Glutamatergic neuron (in vitro differentiated cells): ENCODE measurements at regions not wholly inside any gene's neighbourhood (a gene's known extent, or its start where the extent isn't known, plus 50 kb on each side); places are given as distances from the start of the nearest gene placed in this dataset.

Experiments
- DNase-seq: peaks from one replicate; pipeline ENCODE4 v3.0.0; 2022
- H3K27ac Mint-ChIP-seq: one replicate; pipeline ENCODE4 v1.8.0; 2020; ENCODE audit warnings: mild to moderate bottlenecking, mixed read lengths, inconsistent platforms; ENCODE audit not compliant: unreplicated experiment
- H3K27me3 Mint-ChIP-seq: one replicate; pipeline ENCODE4 v1.8.0; 2020; ENCODE audit warnings: mild to moderate bottlenecking, moderate library complexity, mixed read lengths, inconsistent platforms; ENCODE audit not compliant: unreplicated experiment
- H3K36me3 Mint-ChIP-seq: one replicate; pipeline ENCODE4 v1.8.0; 2020; ENCODE audit warnings: mild to moderate bottlenecking, mixed read lengths, inconsistent platforms; ENCODE audit not compliant: unreplicated experiment
- H3K4me1 Mint-ChIP-seq: one replicate; pipeline ENCODE4 v1.8.0; 2020; ENCODE audit warnings: mild to moderate bottlenecking, low read depth, mixed read lengths, inconsistent platforms; ENCODE audit not compliant: unreplicated experiment
- H3K4me3 Mint-ChIP-seq: one replicate; pipeline ENCODE4 v1.8.0; 2020; ENCODE audit warnings: mild to moderate bottlenecking, mixed read lengths, inconsistent platforms; ENCODE audit not compliant: unreplicated experiment
- H3K9me3 Mint-ChIP-seq: one replicate; pipeline ENCODE4 v1.8.0; 2020; ENCODE audit warnings: mild to moderate bottlenecking, moderate library complexity, mixed read lengths, inconsistent platforms; ENCODE audit not compliant: unreplicated experiment
- CTCF ChIP-seq: fragments of 200-600 bp; sonication (generic); IDR thresholded peaks from one replicate; pipeline ENCODE4 v1.5.0; 2021; ENCODE audit not compliant: partially characterized antibody, unreplicated experiment

GRCh38 chrX:40998123-40998522 lies 87.1 kb upstream of the USP9X start:
- H3K9me3 Mint-ChIP-seq: peaks cover 3% of the 10 kb centered on the region
- no peak for TF ChIP-seq CTCF
- H3K4me1 Mint-ChIP-seq: peaks cover 4% of the 10 kb centered on the region
- H3K36me3 Mint-ChIP-seq: no peaks in the 10 kb centered on the region
- H3K27ac Mint-ChIP-seq: no peak overlapping the region
- H3K4me3 Mint-ChIP-seq: no peak overlapping the region
- DNase-seq: no peak
- no peaks in the 10 kb centered on the region for H3K27me3 Mint-ChIP-seq

GRCh38 chrX:41001327-41001726 lies 83.9 kb upstream of the USP9X start:
- no peak for TF ChIP-seq CTCF
- H3K4me3 Mint-ChIP-seq: no peak overlapping the region
- no peak overlapping the region for H3K27ac Mint-ChIP-seq
- peaks cover 1% of the 10 kb centered on the region for H3K27me3 Mint-ChIP-seq
- H3K4me1 Mint-ChIP-seq: peaks cover 9% of the 10 kb centered on the region
- H3K36me3 Mint-ChIP-seq: no peaks in the 10 kb centered on the region
- peaks cover 2% of the 10 kb centered on the region for H3K9me3 Mint-ChIP-seq
- DNase-seq: no peak

DNA sequence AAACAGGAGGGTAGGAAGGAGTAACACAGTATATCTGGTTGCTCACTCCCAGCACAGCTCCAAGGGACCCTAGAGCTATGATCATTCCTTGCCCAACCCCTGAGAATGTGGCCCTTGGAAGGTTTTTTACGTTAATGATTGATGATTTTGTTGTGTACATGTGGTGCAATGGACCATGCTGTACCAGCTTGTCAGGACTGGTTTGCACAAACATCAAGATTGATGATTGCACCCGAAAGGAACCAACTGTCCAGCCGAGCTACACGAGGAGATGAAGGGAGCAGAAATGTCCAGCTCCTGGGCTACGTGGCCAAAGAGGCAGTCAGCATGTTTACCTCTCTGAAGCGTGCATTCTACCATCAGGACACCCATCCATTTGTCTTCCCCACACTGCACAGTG lies 83.2 kb upstream of the USP9X start:
- H3K4me1 Mint-ChIP-seq: peaks cover 6% of the 10 kb centered on the region
- no peak for TF ChIP-seq CTCF
- peaks cover 1% of the 10 kb centered on the region for H3K27me3 Mint-ChIP-seq
- DNase-seq: no peak
- no peak overlapping the region for H3K27ac Mint-ChIP-seq
- no peaks in the 10 kb centered on the region for H3K9me3 Mint-ChIP-seq
- no peak overlapping the region for H3K4me3 Mint-ChIP-seq
- H3K36me3 Mint-ChIP-seq: no peaks in the 10 kb centered on the region

GRCh38 chrX:41003506-41004270 lies 81.6 kb upstream of the USP9X start:
- no peak overlapping the region for H3K27ac Mint-ChIP-seq
- no peak for TF ChIP-seq CTCF
- peaks cover 5% of the 10 kb centered on the region for H3K4me1 Mint-ChIP-seq
- no peak overlapping the region for H3K4me3 Mint-ChIP-seq
- peaks cover 4% of the 10 kb centered on the region for H3K27me3 Mint-ChIP-seq
- DNase-seq: no peak
- H3K9me3 Mint-ChIP-seq: no peaks in the 10 kb centered on the region
- no peaks in the 10 kb centered on the region for H3K36me3 Mint-ChIP-seq

- no peaks in the 10 kb centered on the region for H3K36me3 Mint-ChIP-seq
- no peak for TF ChIP-seq CTCF
- H3K9me3 Mint-ChIP-seq: no peaks in the 10 kb centered on the region
- H3K27me3 Mint-ChIP-seq: peaks cover 5% of the 10 kb centered on the region
- peaks cover 8% of the 10 kb centered on the region for H3K4me1 Mint-ChIP-seq
- H3K4me3 Mint-ChIP-seq: no peak overlapping the region
- DNase-seq: no peak
- no peak overlapping the region for H3K27ac Mint-ChIP-seq
Measured at GRCh38 chrX:41005445-41005992, 79.7 kb upstream of the USP9X start.
